ENCODE measurements at regions not wholly inside any gene's neighbourhood (a gene's known extent, or its start where the extent isn't known, plus 50 kb on each side); places are given as distances from the start of the nearest gene placed in this dataset.
"Not testable (repeated sequence)": the region's sequence is repeated elsewhere in the genome, so short reads cannot be mapped to it uniquely, and the experiment has no call there.

DNA sequence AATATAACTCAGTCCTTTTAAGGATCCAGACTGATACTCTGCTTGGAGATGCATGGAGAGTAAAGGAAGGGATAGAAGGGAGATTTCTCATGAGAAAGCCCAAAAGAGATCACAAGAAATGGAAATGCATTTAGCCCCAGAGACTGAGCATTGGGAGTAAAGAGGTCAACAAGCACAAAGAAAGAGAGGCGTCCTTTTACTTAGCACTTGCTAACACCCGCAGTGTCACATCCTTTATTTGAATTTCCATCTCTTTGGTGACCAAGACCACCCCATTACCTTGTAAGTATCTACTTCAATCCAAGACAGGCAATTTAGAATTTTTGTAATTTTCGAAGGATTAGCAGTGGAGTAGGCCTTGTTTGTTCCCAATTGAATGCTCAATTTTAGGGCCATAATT lies 111.8 kb upstream of the DCC start:
- TF ChIP-seq, protein P1, sequence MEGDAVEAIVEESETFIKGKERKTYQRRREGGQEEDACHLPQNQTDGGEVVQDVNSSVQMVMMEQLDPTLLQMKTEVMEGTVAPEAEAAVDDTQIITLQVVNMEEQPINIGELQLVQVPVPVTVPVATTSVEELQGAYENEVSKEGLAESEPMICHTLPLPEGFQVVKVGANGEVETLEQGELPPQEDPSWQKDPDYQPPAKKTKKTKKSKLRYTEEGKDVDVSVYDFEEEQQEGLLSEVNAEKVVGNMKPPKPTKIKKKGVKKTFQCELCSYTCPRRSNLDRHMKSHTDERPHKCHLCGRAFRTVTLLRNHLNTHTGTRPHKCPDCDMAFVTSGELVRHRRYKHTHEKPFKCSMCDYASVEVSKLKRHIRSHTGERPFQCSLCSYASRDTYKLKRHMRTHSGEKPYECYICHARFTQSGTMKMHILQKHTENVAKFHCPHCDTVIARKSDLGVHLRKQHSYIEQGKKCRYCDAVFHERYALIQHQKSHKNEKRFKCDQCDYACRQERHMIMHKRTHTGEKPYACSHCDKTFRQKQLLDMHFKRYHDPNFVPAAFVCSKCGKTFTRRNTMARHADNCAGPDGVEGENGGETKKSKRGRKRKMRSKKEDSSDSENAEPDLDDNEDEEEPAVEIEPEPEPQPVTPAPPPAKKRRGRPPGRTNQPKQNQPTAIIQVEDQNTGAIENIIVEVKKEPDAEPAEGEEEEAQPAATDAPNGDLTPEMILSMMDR (IDR thresholded peaks at IDR 0.05; ENCODE audit: insufficient read depth, low read length, poor library complexity, severe bottlenecking), result no peak
- no peak for DNase-seq (ENCODE audit: extremely low read depth, insufficient read length)
- Histone ChIP-seq H3K4me3 (replicated peaks; ENCODE audit: low read depth, low read length) (no peak overlapping the region), H3K36me3 (ENCODE audit: control insufficient read depth, insufficient read depth, low read length) (no peaks in the 10 kb centered on the region), H3K27me3 (replicated peaks; ENCODE audit: control insufficient read depth, insufficient read depth, low read length) (no peaks in the 10 kb centered on the region)

DNA sequence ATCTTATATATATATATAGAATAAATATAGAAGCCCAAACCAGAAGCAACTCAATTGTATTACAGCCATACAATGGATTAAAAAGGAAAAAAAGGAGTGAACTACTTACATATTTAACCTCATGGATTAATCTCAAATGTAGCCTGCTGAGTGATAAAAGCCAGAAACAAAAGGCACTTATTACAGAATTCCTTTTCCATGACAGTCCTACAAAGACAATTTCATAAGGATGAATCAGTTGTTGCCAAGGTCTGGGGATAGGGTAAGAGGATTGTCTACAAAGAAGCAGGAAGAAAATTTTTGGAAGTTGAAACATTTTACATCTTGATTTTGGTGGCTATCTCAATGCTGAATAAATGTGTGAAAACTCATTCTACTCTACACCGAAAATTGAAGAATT lies 103.9 kb upstream of the DCC start:
- no peaks in the 10 kb centered on the region for H3K27me3 ChIP-seq (replicated peaks; ENCODE audit: control insufficient read depth, insufficient read depth, low read length)
- DNase-seq (ENCODE audit: extremely low read depth, insufficient read length), result no peak
- TF ChIP-seq, protein P1 (IDR thresholded peaks at IDR 0.05; ENCODE audit: insufficient read depth, low read length, poor library complexity, severe bottlenecking), result no peak
- H3K4me3 ChIP-seq (replicated peaks; ENCODE audit: low read depth, low read length), result no peak overlapping the region
- H3K36me3 ChIP-seq (ENCODE audit: control insufficient read depth, insufficient read depth, low read length), result no peaks in the 10 kb centered on the region

DNA sequence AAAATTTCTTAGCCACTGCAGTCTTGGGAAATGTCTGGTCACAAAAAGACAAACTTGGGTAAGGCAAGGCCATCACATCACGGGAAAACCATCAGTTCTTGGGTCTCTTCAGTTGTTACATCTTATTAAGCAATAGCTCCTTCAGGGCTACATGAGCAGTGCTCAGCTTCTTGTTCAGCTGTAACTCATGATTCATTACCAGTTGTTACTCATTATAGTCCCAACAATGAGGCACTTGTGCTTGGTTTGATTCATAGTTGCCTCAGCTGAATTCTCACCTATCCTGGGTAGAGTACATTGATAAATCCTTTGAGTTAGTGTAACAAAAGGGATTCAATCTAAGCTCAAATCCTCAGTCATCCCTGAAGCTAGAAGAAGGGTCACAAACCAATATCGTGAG lies 102.4 kb upstream of the DCC start:
- Histone ChIP-seq H3K36me3 (ENCODE audit: control insufficient read depth, insufficient read depth, low read length) (no peaks in the 10 kb centered on the region), H3K4me3 (replicated peaks; ENCODE audit: low read depth, low read length) (no peak overlapping the region), H3K27me3 (replicated peaks; ENCODE audit: control insufficient read depth, insufficient read depth, low read length) (no peaks in the 10 kb centered on the region)
- TF ChIP-seq, protein P1 (IDR thresholded peaks at IDR 0.05; ENCODE audit: insufficient read depth, low read length, poor library complexity, severe bottlenecking), result no peak
- DNase-seq (ENCODE audit: extremely low read depth, insufficient read length), result no peak

DNA sequence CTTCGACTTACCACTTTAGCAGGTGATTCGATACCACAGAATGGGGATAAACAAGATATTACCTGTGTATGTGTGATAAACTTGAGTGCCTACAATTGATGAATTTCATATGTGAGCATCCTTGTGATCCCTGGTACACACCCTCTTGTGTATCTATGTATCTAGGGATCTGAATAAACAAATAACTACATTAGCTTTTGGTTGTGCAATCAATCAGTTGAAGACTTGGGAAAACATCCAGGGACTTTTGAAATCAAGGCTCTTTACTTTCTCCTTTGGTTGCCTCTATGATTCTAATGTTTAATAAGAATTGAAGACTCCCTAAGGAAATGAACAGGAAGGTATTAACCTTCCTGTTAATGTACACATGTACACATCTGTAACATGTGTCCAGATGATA lies 97.3 kb upstream of the DCC start:
- no peaks in the 10 kb centered on the region for H3K27me3 ChIP-seq (replicated peaks; ENCODE audit: control insufficient read depth, insufficient read depth, low read length)
- no peaks in the 10 kb centered on the region for H3K36me3 ChIP-seq (ENCODE audit: control insufficient read depth, insufficient read depth, low read length)
- TF ChIP-seq, protein P1 (IDR thresholded peaks at IDR 0.05; ENCODE audit: insufficient read depth, low read length, poor library complexity, severe bottlenecking), result no peak
- no peak for DNase-seq (ENCODE audit: extremely low read depth, insufficient read length)
- H3K4me3 ChIP-seq (replicated peaks; ENCODE audit: low read depth, low read length), result no peak overlapping the region

DNA sequence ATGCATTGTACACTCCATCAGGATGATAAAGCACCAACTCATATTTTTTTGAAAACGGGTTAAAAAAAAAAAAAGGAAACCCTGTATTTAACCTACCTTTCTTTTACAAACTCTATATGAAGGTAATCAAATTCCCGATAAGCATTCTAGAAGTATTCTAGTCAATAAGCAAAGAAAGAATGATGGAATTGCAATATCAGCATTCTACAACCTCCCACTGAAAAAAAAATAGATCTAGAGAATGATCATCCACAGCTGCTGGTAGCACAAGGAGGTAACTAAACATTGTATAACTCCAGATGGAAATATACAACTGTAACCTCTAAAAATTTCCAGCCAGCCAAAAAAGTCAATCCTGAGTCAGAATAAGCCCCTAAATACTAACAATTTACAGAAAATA lies 95.3 kb upstream of the DCC start:
- no peak for DNase-seq (ENCODE audit: extremely low read depth, insufficient read length)
- no peaks in the 10 kb centered on the region for H3K27me3 ChIP-seq (replicated peaks; ENCODE audit: control insufficient read depth, insufficient read depth, low read length)
- TF ChIP-seq, protein P1 (IDR thresholded peaks at IDR 0.05; ENCODE audit: insufficient read depth, low read length, poor library complexity, severe bottlenecking), result no peak
- no peak overlapping the region for H3K4me3 ChIP-seq (replicated peaks; ENCODE audit: low read depth, low read length)
- H3K36me3 ChIP-seq (ENCODE audit: control insufficient read depth, insufficient read depth, low read length), result no peaks in the 10 kb centered on the region

DNA sequence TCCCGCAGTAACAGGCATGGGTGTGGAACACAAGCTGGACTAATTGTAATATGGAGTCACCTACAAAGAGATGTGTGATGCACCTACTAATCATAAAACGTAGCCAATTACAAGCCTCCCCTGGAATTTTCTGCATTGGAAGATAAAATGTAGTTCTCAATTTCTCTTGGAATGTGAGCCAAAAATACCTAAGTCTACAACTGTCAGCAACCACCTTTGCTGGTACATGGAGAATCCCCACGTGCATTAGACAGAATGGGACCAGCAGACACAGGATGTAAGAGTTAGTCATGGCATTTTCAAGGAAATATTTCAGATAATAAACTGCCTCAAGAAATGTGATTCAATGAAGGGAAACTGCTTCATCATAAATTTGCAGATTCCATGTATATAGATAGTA lies 85.6 kb upstream of the DCC start:
- Histone ChIP-seq H3K36me3 (ENCODE audit: control insufficient read depth, insufficient read depth, low read length) (no peaks in the 10 kb centered on the region), H3K27me3 (replicated peaks; ENCODE audit: control insufficient read depth, insufficient read depth, low read length) (no peaks in the 10 kb centered on the region), H3K4me3 (replicated peaks; ENCODE audit: low read depth, low read length) (no peak overlapping the region)
- DNase-seq (ENCODE audit: extremely low read depth, insufficient read length), result no peak
- TF ChIP-seq, protein P1 (IDR thresholded peaks at IDR 0.05; ENCODE audit: insufficient read depth, low read length, poor library complexity, severe bottlenecking), result no peak

DNA sequence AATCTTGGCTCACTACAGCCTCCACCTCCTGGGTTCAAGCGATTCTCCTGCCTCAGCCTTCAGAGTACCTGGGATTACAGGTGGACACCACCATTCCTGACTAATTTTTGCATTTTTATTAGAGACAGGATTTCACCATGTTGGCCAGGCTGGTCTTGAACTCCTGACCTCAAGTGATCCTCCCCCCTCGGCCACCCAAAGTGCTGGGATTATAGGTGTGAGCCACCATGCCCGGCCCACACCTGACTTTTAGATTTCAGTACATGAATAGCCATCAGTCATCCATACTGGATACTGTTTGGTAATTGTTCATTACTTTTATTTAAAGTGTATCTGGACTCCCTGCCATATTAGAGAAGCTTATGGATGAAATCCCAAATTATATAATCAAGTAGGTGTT lies 82.6 kb upstream of the DCC start:
- DNase-seq (ENCODE audit: extremely low read depth, insufficient read length); H3K27me3 ChIP-seq (replicated peaks; ENCODE audit: control insufficient read depth, insufficient read depth, low read length); H3K36me3 ChIP-seq (ENCODE audit: control insufficient read depth, insufficient read depth, low read length); H3K4me3 ChIP-seq (replicated peaks; ENCODE audit: low read depth, low read length): not testable (repeated sequence)

Measured in GM06990 (cell line).